DMS114 treated with DMSO at 0.1 percent for 48 hours (cell line): ENCODE measurements at regions not wholly inside any gene's neighbourhood (a gene's known extent, or its start where the extent isn't known, plus 50 kb on each side); places are given as distances from the start of the nearest gene placed in this dataset.
"Not testable (repeated sequence)": the region's sequence is repeated elsewhere in the genome, so short reads cannot be mapped to it uniquely, and the experiment has no call there.

Source experiments
- DNase-seq: peaks from one replicate; lab custom pipeline; 2025; ENCODE audit not compliant: unreplicated experiment; lab: John Stamatoyannopoulos, UW

DNA sequence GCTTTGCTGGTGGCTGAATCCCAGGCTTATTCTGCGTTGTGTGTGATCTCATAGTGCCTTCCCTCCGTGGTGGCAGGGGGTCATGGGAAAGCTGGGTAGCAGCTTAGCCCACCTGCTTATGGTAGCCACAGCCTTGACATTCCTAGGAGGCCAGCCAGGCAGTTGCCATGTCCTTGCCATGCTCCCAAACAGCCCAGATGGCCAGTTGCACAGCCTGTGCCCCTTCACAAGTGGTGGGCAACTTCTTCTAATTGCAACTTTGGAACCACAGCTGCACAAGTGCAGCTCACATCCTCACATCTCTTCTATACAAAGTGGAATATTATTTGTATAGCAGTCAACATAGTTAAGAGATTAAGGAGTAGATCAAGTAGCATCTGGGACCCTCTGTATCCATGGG is 136.6 kb upstream of the PELI1 start:
- DNase-seq: not testable (repeated sequence)

DNA sequence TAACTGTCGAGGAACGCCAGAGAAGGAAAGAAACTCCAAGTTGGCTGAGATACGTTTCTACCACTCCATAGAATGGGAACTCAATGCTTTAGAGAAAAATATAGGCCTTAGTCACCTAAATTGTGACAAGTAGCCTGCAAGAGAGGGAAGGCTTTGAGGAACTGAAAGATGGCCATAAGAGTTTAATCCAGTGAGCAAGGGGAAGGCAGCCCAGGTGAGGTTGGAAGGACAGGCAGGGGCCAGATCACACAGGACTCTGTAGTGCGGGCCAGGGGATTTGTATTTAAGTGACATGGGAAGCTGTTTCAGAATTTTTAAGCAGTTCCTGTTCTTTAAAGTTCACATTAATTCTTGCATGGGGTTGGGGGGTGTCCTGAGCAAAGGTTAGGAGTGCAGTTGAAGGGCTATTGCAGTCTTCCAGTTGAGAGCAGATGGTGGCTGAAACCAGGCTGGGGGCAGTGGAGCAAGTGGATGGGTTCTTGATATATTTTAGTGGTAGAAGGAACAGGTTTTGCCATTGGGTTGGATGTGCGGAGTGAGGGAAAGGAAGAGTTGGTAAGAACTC is 138.9 kb upstream of the PELI1 start:
- DNase-seq: no peak

DNA sequence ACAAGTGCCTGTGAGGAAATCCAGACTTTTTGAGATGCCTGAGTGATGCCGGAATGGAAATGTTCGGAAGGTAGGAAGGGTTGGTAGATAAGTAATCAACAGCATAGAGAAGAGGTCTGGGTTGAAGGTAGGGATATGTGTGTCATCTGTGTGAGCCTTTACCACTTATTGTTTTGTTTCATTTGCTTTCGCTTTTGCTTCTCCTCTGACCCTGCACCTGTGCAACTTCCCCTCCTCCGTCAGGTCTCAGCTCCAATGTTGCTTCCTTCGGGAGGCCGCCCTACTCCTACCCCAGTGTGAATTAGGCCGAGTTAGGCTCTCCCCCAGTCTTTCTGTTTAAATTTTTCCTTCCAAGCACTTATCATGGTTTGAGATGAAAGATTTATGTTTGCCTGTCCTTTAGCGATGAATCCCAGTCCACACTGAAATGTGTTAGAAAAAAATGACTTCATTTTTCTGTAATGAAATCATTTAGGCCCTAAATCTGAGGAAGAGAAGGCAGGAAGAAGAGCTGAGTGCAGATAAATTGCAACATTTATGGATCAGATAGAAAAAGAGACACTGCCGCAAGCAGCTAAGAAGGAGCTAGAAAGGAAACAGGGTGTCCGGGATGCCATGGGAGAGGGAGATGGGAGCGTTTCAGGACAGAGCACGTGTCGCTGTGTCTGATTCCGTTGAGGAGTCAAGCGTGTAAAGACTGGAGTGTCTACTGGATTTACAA is 139.6 kb upstream of the PELI1 start:
- no peak for DNase-seq

DNA sequence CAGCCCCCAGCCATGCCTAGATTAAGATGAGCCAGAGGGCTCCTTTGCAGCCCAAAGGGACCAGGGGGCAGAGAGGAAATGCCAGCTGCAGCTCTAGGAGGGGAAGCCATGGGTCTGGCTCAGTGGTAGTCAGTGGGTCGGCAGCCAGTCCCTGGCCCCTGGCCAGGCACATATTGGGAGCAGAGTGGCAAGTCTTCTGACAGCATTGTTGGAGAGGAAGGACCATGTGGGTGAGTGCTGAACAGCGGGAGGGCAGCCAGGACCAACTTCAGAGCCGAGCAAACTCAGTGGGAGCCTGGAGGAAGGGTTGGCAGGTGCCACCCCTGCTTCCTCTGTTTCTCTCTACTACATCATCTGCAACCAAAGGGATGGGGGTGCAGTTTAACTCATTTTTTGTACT is 140.5 kb upstream of the PELI1 start:
- no peak for DNase-seq

DNA sequence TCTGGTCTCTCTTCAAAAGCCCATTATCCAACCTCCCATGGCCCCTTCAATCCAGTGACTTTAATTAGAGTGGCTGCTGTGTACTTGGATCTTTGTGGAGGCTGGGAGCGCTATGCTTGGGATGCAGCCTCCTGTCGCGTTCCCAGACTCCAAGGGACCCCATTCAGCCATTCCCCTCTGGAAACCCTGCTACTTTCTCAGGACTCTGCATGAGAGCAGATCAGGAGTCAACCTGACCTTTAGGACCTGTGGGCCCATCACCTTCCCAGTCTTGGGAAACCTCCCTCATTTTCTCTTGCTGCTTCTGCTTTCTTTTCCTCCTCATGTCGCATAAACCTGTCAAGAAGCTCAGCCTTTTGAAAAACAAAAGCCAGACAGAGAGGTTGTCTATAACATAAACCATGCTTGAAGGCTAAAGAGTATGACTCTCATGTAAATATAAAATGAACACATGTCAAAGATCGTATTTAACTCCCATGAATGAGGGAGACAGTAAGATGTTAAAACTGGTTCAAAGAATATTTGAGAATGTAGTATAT is 143.1 kb upstream of the PELI1 start:
- DNase-seq: no peak

DNA sequence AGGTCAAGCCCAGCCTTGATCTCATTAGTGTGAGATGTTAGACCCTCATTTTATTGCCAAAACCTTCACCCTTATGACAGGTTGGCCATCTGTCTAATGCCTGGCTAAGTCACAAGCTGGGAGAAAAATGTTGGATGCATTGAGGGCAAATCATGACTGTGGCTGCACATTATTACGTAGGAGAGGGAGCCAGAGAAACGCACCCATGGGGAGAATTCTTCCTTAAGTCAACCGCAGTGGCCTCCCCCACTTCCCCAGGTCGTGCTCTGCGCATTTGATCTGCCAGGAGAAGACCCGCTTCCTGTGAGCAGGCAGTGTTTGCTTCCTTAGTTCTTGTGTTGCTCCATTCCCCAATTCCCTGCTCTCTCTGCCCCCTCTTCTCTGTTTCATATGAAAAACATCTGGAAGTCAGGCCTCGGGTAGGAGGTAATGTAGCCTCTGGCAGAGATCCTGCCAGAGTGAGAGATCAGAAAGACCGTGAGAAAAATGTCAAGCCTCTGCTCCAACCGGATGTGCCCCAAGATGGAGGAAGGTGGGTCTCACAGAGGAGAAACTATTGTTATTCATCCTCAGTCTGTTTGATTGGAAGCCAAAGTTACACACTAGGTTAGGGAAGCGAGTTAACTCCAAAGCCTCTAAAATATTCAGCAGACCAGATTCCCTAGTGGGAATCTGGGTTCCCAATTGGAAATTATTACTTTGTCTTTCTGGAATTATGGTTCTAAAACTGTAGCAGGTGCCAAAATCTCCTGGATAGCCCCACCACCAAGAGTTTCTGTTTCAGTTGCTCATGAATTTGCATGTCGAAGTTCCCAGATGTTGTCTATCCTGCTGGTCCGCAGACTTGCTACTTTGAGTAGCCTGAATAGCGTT is 144.3 kb upstream of the PELI1 start:
- no peak for DNase-seq

DNA sequence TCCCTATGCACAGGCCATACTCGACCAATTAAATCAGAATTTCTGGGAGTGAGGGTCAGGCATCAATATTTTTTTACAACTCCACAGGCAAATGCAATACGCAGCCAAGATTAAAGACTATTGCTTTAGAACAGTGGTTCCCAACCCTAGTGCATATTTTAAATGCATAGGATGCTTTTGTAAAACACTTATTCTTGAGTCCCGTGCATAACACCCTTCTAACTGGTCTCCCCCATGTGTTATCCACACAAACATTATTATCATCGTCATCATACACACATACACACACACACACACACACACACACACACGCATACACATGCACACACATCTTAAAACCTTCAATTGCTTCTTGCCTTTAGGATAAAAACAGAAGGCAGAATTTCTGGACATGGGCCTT is 145.0 kb upstream of the PELI1 start:
- DNase-seq: no peak

DNA sequence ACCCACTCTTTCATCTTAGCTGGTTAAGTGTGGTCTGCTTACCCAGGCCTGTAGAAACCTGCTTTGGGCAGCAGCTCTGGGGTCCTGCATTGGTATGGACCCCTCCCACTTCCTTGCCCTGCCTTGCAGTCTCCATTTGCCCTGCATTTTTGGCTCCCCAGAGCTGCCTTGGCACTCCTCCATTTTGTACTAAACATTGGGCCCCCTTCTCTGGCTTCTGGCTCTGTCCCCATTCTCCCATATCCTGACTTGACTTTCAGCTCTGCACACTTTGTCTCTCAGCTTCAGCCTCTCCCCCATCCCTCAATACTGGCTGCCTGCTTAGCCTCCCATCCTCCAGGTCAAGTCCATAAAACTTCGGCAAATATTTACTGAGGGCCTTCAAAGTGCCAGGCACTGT is 145.5 kb upstream of the PELI1 start:
- DNase-seq: no peak

DNA sequence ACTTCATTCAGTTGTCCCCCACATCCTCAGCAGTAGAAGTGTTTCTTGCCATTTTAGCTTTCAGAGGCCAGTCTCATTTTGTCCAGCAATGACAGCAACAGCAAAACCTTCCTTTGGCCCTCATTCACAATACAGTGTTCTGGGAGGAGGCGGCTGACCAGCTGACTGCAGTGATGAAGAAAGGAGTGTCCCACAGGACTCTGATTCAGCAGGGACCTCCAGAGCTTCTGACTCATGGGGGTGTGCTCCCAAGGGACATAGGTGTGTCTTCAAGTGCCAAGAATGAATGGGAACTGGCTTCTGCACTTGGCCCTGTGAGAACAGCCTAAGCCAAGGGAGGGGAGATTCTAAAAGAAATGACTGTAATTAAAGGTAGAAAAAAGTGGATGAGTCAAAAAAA is 147.0 kb upstream of the PELI1 start:
- no peak for DNase-seq

DNA sequence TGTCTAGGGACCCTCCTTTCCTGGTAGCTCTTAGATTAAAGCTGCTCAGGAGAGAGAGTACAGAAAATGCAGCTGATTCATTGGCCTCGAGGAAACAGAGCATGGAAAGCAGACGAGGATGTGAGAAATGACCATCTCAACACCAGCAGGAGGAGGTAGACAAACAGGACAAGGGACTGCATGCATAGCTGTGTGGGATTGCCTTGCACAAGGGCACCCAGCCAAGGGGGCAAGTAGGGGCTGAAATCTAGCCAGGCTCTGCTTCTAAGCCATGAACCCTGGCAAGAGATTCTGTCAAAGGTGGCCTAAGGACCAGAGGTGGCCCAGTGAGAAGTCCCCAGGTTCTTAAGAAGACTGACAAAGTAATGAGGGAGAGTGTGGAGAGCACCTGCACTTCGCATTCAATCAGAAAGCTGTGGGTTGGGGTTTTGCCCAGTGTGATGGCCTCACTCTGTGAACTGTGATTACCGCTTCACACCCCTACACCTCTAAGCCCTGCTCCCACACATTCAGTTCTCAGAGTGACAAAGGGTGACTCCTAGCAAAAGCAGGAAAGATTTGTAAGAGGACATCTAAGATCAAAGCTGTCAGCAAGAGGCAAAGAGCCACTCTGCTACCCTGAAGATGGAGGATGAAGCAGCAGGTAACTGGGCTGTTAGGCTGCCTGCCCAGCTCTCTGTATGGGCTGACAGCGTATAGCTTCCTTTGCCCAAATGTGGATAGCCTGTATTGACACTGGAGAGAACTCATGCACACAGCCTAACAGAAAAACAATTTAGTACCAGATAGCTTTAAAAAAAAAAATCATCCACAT is 151.3 kb upstream of the PELI1 start:
- DNase-seq: no peak

DNA sequence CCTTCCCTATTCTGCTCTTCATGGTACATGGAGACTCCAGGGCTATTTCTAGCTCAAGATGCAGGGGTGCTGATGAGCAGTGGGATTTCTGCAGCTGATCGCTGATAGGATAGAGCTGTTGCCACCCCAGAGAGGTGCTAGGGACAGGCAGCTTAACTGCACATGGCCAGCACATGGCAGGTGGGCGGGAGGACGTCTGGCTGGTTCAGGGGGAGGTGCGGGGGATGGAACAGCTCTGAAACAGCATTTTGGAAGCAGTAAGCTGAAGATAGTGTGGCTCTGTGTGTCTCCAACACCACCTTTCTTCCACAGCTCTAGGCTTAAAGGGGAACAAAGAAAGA is 151.9 kb upstream of the PELI1 start:
- DNase-seq: no peak

DNA sequence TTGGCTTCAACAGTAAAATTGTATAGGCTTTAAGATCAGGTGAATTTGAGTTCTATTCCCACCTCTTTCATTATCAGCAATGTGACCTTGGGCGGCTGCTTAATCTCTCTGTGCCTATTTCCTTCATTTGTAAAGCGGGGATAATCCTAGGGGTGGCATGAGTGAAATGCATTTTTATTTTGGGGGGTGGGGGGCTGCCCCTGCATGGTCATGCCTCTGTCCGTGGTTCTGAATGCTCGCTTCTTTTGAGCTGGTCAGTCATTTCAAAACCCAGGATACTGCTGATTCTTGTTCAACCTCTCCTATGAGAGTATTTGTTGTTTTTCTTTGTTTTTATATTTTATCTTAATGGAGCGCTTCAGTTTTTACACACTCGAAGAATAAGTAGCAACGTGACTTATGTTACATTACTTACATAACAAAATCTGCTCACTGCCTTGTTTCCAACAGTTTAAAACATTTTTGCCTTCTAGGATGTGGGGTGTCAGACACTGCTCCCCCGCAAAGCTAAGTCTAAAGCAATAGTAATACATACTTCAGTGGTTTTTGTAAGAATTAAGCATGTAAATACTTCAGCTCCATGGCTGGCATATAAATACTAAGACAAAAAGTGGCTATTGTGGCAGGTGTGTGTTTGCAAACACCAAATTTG is 152.6 kb upstream of the PELI1 start:
- DNase-seq: no peak

DNA sequence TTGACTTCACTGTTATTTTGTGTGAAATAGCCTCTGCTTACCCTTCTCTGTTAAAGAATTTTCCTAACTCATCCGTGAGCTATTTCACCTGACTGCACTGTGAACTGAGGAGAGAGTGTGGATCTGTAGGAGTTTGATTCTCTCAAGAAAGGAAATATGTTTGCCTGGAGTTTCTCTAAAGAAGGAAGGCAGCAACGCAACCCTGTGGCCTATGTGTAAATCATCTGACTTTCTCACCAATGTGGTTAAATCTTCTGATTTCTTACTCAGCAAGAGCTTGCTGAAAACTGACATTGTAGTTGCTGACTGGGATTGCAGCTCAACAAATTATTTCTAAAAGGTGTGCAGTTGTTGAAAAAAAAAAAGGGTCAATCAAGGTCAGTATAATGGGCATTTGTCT is 153.9 kb upstream of the PELI1 start:
- no peak for DNase-seq

DNA sequence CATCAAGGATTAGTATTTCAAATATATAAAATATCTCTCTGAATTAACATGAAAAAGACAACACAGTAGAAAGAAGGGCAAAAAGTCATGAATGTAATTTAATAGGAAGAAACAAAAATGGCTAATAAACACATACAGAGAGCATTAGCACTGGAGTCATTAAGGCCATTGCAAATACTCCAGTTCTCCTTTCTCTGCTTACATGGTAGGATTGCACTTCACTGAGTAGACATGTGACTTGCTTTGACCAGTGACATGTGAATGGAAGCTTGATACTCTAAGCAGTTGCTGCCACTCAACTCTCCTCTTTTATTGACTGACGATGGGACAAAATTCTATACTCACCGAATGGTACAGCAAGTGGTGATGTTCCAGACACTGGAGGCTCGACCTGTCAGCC is 153.9 kb upstream of the LGALSL start:
- DNase-seq: no peak

DNA sequence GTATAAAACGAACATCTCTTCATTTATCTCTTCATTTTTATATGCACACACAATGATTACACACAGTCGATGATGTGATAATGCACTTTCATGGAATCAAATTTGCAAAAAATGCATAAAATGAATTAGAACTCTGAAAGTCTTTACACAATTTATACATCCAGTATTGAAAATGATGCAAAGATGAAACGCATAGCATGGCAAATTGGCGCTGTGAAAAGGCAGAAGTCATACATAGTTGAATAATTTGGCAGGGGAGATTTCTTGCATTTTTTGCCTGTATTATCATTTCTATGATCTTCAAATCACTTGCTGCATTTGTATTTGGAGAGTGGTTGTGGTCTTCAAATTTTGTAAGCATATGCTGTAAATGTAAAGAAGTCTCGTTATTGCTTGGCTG is 150.7 kb upstream of the LGALSL start:
- DNase-seq: no peak

DNA sequence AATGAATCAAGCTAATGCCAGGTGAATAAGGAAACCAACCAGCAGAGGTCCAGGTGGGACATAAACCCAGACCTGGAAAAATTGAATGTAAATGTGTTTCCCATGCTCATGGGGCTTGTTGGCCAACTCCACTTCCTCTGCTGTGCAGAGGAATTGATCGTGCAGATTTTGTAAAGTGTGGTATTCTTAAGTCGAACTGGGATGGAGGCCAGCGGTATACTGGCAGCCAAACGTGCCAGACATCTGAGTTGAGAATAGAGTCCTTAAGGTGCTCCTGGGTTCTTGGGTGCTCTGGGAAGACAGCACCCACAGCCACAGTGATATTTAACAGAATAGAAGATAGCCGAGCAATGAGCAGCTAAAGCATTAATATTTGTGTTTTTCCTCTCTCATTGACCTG is 146.5 kb upstream of the LGALSL start:
- DNase-seq: no peak

DNA sequence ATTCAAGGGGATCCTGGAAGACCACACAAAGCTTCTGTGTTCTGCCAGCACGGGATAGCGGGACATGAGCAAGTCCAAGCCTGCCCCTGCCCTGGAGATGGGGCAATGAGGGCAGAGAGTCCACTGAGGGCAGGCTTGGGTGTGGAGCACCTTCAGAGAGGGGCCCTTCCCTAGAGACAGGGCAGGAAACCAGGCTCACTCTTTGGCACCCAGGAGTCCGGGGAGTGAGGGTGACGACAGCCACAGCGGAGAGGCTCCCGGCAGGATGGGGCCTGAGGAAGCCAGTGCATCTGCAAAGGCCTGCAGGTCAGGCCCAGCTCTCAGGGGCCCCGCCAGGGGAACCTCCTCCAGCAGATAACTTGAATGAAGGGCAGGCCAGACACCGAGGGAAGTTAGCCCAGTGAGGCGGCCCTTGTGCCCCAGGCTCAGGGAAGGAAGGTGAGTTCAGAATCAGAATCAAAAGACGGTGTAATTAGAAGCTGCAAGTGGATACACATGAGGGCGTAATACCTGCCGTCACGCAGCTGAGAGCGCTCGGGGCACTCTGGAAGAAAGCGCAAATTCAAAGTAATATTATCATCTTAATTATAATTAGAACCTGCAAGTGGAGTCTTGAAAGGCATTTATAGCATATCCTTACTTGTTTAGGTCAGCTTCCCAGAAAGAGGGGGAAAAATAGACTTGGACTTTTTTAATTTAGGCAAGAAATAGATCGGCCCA is 142.6 kb upstream of the LGALSL start:
- DNase-seq: no peak

DNA sequence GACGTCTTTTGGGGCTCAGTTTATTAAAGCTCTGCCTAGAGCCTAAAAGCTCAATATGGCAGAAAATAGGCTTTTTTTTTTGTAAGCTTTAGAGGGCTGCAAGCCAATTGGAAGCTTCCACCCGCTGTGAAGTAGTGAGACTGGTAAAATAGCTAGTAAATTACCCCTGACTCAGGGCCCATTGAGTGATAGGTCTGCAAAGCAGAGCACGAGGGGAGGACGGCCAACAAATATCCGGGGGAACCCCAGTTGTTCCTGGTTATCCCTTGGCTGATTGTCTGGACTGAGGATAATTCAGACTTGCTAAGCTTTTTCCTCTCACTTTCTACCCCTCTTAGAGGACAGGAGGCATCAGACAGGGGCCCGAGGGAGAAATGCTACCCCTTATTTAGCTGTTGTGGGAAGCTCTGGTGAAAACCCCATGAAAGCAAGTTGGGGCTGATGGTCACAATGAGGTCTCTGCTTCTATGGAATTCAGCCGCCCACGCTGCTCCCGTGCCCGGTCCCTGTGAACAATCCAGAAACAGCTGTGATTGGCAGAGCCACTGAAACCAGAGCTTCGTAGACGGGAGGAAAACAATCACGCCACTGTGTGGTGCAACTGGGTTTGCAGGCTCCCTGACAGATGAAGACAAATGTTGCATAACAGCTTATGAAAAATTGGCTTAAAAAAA is 141.9 kb upstream of the LGALSL start:
- DNase-seq: no peak

DNA sequence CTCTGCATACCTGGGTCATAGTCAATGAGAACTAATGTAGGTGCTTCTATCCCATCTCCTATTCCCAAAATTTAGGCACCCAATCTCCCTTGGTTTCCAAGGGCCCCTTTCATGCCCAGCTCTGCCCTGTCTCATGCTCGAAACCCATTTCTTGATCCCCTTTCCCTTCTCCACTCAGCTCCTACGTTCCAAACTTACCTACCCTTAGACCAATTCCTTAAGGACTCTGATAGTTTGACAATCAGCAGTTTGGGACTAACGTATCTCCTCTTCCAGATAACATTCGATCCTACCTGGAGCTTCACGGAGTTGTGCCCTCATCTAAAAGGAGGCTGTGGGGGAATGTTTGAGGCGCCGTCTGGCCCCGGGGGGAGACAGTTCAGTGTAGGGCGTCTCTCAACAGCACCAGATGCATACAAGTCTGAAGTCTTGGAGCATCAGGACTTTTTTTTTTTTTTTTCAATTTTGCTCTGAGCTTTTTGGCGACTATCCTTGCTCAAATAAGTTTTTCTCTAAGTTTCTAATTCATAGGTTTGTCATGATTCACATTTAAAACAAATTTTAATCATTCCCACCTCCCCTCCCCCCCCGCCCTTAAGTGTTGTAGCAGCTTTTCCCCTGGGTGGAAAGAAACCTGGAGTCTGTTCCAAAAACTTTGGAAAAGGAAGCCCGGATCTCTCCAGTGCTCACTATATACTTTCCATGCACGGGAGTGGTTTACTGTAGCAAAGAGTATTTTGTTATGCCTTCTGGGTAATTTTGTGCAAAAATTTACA is 141.2 kb upstream of the LGALSL start:
- DNase-seq: no peak
